Endothelial cell of umbilical vein (primary cell): ENCODE measurements at regions not wholly inside any gene's neighbourhood (a gene's known extent, or its start where the extent isn't known, plus 50 kb on each side); places are given as distances from the start of the nearest gene placed in this dataset.

Experiments used
- BruUV-seq: library from RNA; stranded (reverse); fragments of 400-500 nt; replicated peaks from 2 replicates; lab custom pipeline; 2021; lab: Mats Ljungman, UMichigan
- CTCF ChIA-PET: fragments of 300-600, 350-600 bp; sonication (Branson Sonifier 250); formaldehyde crosslinking; loops from one replicate; lab custom pipeline; 2021; ENCODE audit warnings: antibody characterized with exemption, inconsistent platforms; lab: Charles Lee
- POLR2A ChIA-PET: fragments of 300-600, 350-600 bp; sonication (Branson Sonifier 250); formaldehyde crosslinking; loops from one replicate; lab custom pipeline; 2021; ENCODE audit warnings: antibody characterized with exemption, inconsistent platforms; lab: Charles Lee
- DNase-seq: peaks from one replicate; pipeline ENCODE4 v3.0.0-alpha.2; 2011; ENCODE audit warnings: low read depth, low spot score
- FAIRE-seq: peaks from 2 replicates; lab custom pipeline; 2011; peaks lifted over from hg19 to GRCh38; lab: Jason Lieb, UNC
- H2AFZ ChIP-seq: 2 replicates; pipeline ENCODE4 v1.6.0; 2012; ENCODE audit warnings: low read depth, low read length, control low read depth, inconsistent platforms
- H3K27ac ChIP-seq: 2 replicates; pipeline ENCODE4 v1.5.1; 2011; ENCODE audit warnings: low read depth, mild to moderate bottlenecking, control low read depth, low read length, moderate library complexity; ENCODE audit not compliant: insufficient read depth
- H3K27me3 ChIP-seq, 2 experiments: 2 replicates each; pipeline versions ENCODE4 v1.6.0 to v1.6.1; 2011; ENCODE audit warnings: low read length in 2 of 2, mixed read lengths in 1 of 2; ENCODE audit not compliant: control insufficient read depth in 2 of 2, insufficient read depth in 2 of 2
- H3K36me3 ChIP-seq, 2 experiments: 2 replicates in 1 of 2; 3 replicates in 1 of 2; pipeline ENCODE4 v1.5.1; 2011; ENCODE audit warnings: low read length in 2 of 2, mild to moderate bottlenecking in 1 of 2, moderate library complexity in 1 of 2; ENCODE audit not compliant: control insufficient read depth in 2 of 2, insufficient read depth in 2 of 2; ENCODE audit errors: extremely low read depth in 1 of 2
- H3K4me1 ChIP-seq: 3 replicates; pipeline ENCODE4 v1.5.1; 2011; ENCODE audit warnings: mild to moderate bottlenecking, low read length; ENCODE audit not compliant: control insufficient read depth, insufficient read depth; ENCODE audit errors: extremely low read depth
- H3K4me2 ChIP-seq: 2 replicates; pipeline ENCODE4 v1.6.1; 2011; ENCODE audit warnings: low read length, control low read depth, mixed read lengths; ENCODE audit not compliant: insufficient read depth
- H3K4me3 ChIP-seq, 3 experiments: fragments of 200-600 bp in 1 of 3; sonication (generic), shearing (Covaris generic) in 1 of 3; replicated peaks in 1 of 3; 2 replicates each; pipeline ENCODE4 v1.5.1; 2011 to 2016; ENCODE audit warnings: control low read depth in 3 of 3, low read length in 3 of 3, mild to moderate bottlenecking in 2 of 3, inconsistent platforms in 1 of 3, low read depth in 1 of 3, moderate library complexity in 1 of 3; ENCODE audit not compliant: insufficient read depth in 1 of 3
- H3K79me2 ChIP-seq: 2 replicates; pipeline ENCODE4 v1.6.0; 2012; ENCODE audit warnings: low read length, inconsistent platforms; ENCODE audit not compliant: control insufficient read depth, insufficient read depth
- H3K9ac ChIP-seq: replicated peaks from 2 replicates; pipeline ENCODE3; 2011; ENCODE audit warnings: low read length, control low read depth; ENCODE audit not compliant: insufficient read depth; ENCODE audit errors: extremely low read depth
- H3K9me1 ChIP-seq: replicated peaks from 3 replicates; pipeline ENCODE4 v1.6.0; 2011; ENCODE audit warnings: mild to moderate bottlenecking, low read length; ENCODE audit not compliant: control insufficient read depth, insufficient read depth; ENCODE audit errors: extremely low read depth
- H3K9me3 ChIP-seq: replicated peaks from 2 replicates; pipeline ENCODE4 v1.5.1; 2012; ENCODE audit warnings: low read length, inconsistent platforms; ENCODE audit not compliant: control insufficient read depth, insufficient read depth
- H4K20me1 ChIP-seq: replicated peaks from 2 replicates; pipeline ENCODE3; 2011; ENCODE audit warnings: mild to moderate bottlenecking, low read length; ENCODE audit not compliant: control insufficient read depth, insufficient read depth; ENCODE audit errors: extremely low read depth
- EZH2 ChIP-seq: IDR thresholded peaks from 2 replicates; pipeline ENCODE4 v1.6.1; 2012; ENCODE audit warnings: borderline replicate concordance, low read depth, mild to moderate bottlenecking, moderate library complexity, low read length, inconsistent platforms; ENCODE audit not compliant: severe bottlenecking
- FOS ChIP-seq: IDR thresholded peaks from 2 replicates; pipeline ENCODE4 v1.6.1; 2011; ENCODE audit warnings: mild to moderate bottlenecking, low read length, moderate library complexity, borderline replicate concordance; ENCODE audit not compliant: insufficient read depth
- GATA2 ChIP-seq: IDR thresholded peaks from 2 replicates; pipeline ENCODE4 v1.7.0; 2011; ENCODE audit warnings: low read depth, mild to moderate bottlenecking, moderate library complexity, mixed read lengths, low read length; ENCODE audit not compliant: insufficient read length, insufficient read depth
- JUN ChIP-seq: IDR thresholded peaks from 2 replicates; pipeline ENCODE4 v1.6.1; 2011; ENCODE audit warnings: borderline replicate concordance, low read depth; ENCODE audit not compliant: insufficient read length, insufficient read depth
- MAX ChIP-seq: IDR thresholded peaks from 2 replicates; pipeline ENCODE4 v1.6.1; 2011; ENCODE audit not compliant: insufficient read depth, insufficient read length
- MYC ChIP-seq: IDR thresholded peaks from one replicate; pipeline ENCODE4 v1.6.1; 2011; ENCODE audit warnings: mild to moderate bottlenecking, low read depth, low read length
- POLR2A ChIP-seq: IDR thresholded peaks from 2 replicates; pipeline ENCODE4 v1.6.1; 2012; ENCODE audit warnings: low read depth, mild to moderate bottlenecking, control low read depth, low read length
- POLR2AphosphoS5 ChIP-seq: IDR thresholded peaks from 2 replicates; pipeline ENCODE4 v1.6.1; 2012; ENCODE audit warnings: low read depth, mild to moderate bottlenecking, control low read depth, low read length, moderate library complexity; ENCODE audit not compliant: insufficient read depth
- dilution Hi-C: fragments of 300-500 bp; cut with MboI; formaldehyde crosslinking; loops from one replicate; pipeline ENCODE4 v1.15.0; 2019; ENCODE audit warnings: low sequenced_read_pairs; ENCODE audit not compliant: extremely low pct_ligation_motif_present
- intact Hi-C: fragments of 100-400 bp; cut with micrococcal nuclease; formaldehyde crosslinking; loops from one replicate; pipeline ENCODE4 v1.10.0; 2022
- TF ChIP-seq, protein P1 (sequence below), 2 donors: IDR thresholded peaks; 1 replicate in 1 of 2; 2 replicates in 1 of 2; pipeline ENCODE4 v1.5.1; 2011; ENCODE audit warnings: low read length in 2 of 2, mild to moderate bottlenecking in 2 of 2, moderate library complexity in 2 of 2, control low read depth in 1 of 2, inconsistent platforms in 1 of 2, low read depth in 1 of 2; ENCODE audit not compliant: insufficient read depth in 1 of 2; ENCODE audit errors: extremely low read depth in 1 of 2

- no peak for DNase-seq
Observed at GRCh38 chr1:78408810-78409209, 82.0 kb upstream of the PTGFR start.

GRCh38 chr1:78410643-78411042 is 80.1 kb upstream of the PTGFR start:
- Histone ChIP-seq H3K27me3 (no peaks in the 10 kb centered on the region), H3K9me1 (no peaks in the 10 kb centered on the region), H3K4me1 (no peaks in the 10 kb centered on the region), H4K20me1 (no peaks in the 10 kb centered on the region), H3K4me2 (no peak overlapping the region), H3K36me3 (no peaks in the 10 kb centered on the region), H3K79me2 (no peaks in the 10 kb centered on the region), H2AFZ (no peak overlapping the region), H3K27ac (no peak overlapping the region), H3K9me3 (no peaks in the 10 kb centered on the region), H3K4me3 (no peak overlapping the region), H3K9ac (no peak overlapping the region)
- ChIA-PET CTCF (no interaction called here), POLR2A (no interaction called here)
- TF ChIP-seq POLR2A (no peak), EZH2 (no peak), POLR2AphosphoS5 (no peak), FOS (no peak), GATA2 (no peak), MYC (no peak), JUN (no peak), MAX (no peak)
- TF ChIP-seq, protein P1, sequence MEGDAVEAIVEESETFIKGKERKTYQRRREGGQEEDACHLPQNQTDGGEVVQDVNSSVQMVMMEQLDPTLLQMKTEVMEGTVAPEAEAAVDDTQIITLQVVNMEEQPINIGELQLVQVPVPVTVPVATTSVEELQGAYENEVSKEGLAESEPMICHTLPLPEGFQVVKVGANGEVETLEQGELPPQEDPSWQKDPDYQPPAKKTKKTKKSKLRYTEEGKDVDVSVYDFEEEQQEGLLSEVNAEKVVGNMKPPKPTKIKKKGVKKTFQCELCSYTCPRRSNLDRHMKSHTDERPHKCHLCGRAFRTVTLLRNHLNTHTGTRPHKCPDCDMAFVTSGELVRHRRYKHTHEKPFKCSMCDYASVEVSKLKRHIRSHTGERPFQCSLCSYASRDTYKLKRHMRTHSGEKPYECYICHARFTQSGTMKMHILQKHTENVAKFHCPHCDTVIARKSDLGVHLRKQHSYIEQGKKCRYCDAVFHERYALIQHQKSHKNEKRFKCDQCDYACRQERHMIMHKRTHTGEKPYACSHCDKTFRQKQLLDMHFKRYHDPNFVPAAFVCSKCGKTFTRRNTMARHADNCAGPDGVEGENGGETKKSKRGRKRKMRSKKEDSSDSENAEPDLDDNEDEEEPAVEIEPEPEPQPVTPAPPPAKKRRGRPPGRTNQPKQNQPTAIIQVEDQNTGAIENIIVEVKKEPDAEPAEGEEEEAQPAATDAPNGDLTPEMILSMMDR (IDR thresholded peaks at IDR 0.05; ENCODE audit: extremely low read depth in 1 of 2, insufficient read depth in 1 of 2, low read depth in 1 of 2, low read length in 2 of 2) = no peak
- DNase-seq (no peak), FAIRE-seq (no peak)
- dilution Hi-C loops = no loop called here
- intact Hi-C loops = loop anchor here (10.0 kb wide), 1 partner anchor 194 kb away; no protein-coding TSS in a partner anchor
- BruUV-seq = no TSS peak

More at GRCh38 chr1:78408810-78409209, 82.0 kb upstream of the PTGFR start:
- CTCF ChIA-PET = no interaction called here
- H3K9me3 ChIP-seq = no peaks in the 10 kb centered on the region
- POLR2A ChIA-PET = no interaction called here
- H3K4me2 ChIP-seq = no peak overlapping the region
- no peak for FAIRE-seq
- no peaks in the 10 kb centered on the region for H4K20me1 ChIP-seq
- H3K4me3 ChIP-seq = no peak overlapping the region
- H3K4me1 ChIP-seq = no peaks in the 10 kb centered on the region
- no peak overlapping the region for H3K27ac ChIP-seq
- no peak for TF ChIP-seq MYC
- no peak for TF ChIP-seq MAX
- no peak for TF ChIP-seq POLR2A
- no peak for TF ChIP-seq EZH2
- BruUV-seq = no TSS peak
- H3K9ac ChIP-seq = no peak overlapping the region
- no peak overlapping the region for H2AFZ ChIP-seq
- peaks cover 0 to 2% of the 10 kb centered on the region in 2 experiments for H3K27me3 ChIP-seq
- no peaks in the 10 kb centered on the region for H3K9me1 ChIP-seq
- dilution Hi-C loops = no loop called here
- H3K79me2 ChIP-seq = no peaks in the 10 kb centered on the region
- no peaks in the 10 kb centered on the region for H3K36me3 ChIP-seq
- intact Hi-C loops = no loop called here
